HG03095 (cell line): ENCODE measurements at regions not wholly inside any gene's neighbourhood (a gene's known extent, or its start where the extent isn't known, plus 50 kb on each side); places are given as distances from the start of the nearest gene placed in this dataset.
"Not testable (repeated sequence)": the region's sequence is repeated elsewhere in the genome, so short reads cannot be mapped to it uniquely, and the experiment has no call there.

ENCODE experiments used
- ATAC-seq: cut with Tn5 transposase; IDR thresholded peaks from one replicate; pipeline ENCODE4 v1.9.1; 2021; ENCODE audit warnings: moderate library complexity; ENCODE audit not compliant: unreplicated experiment

DNA sequence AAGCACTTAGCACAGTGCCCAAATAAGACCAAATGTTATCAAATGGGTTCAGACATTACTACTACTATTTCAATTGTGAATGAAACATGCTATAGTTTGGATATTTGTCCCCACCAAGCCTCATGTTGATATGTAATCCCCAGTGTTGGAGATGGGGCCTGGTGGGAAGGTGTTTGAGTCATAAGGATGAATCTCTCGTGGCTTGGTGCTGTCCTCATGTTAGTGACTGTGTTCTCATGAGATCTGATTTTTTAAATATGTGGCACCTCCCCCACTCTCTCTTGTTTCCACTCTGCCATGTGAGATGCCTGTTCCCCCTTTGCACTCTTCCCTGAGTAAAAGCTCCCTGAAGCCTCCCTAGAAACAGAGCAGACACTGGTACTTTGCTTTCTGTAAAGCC, 148.7 kb upstream of the TGFBR2 start:
- ATAC-seq = no peak

GRCh38 chr3:30458376-30459171, 147.8 kb upstream of the TGFBR2 start:
- ATAC-seq = no peak

DNA sequence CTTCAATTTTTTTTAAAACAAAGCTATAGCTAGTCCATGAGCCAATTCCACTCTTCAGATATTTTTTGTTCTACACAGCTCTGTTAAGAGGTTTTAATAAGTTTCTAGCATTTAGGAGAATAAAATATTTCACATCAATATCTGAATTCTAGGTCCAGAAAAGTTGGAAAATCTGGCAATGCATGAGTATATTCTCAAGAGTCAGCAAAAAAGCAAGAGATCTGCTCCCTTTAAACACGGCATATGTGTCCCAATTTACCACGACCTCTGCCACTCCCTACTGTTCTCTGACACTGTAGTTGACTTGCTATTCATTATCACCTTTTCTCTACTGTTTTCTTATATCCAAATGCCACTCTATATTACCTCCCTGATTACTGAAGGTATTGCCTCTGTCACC, 145.1 kb upstream of the TGFBR2 start:
- no peak for ATAC-seq

- no peak for ATAC-seq
These were observed 143.5 kb upstream of the TGFBR2 start for GRCh38 chr3:30462721-30463470.

- no peak for ATAC-seq
These were observed 142.0 kb upstream of the TGFBR2 start for GRCh38 chr3:30464381-30464780.

- no peak for ATAC-seq
These were observed 140.9 kb upstream of the TGFBR2 start for GRCh38 chr3:30465454-30465853.

GRCh38 chr3:30467596-30468238, 138.7 kb upstream of the TGFBR2 start:
- no peak for ATAC-seq

GRCh38 chr3:30469133-30469532, 137.3 kb upstream of the TGFBR2 start:
- no peak for ATAC-seq

GRCh38 chr3:30470496-30470895, 135.9 kb upstream of the TGFBR2 start:
- no peak for ATAC-seq

- ATAC-seq = no peak
These were observed 135.3 kb upstream of the TGFBR2 start for GRCh38 chr3:30471066-30471465.

- ATAC-seq = no peak
These were observed 134.5 kb upstream of the TGFBR2 start for GRCh38 chr3:30471796-30472489.

DNA sequence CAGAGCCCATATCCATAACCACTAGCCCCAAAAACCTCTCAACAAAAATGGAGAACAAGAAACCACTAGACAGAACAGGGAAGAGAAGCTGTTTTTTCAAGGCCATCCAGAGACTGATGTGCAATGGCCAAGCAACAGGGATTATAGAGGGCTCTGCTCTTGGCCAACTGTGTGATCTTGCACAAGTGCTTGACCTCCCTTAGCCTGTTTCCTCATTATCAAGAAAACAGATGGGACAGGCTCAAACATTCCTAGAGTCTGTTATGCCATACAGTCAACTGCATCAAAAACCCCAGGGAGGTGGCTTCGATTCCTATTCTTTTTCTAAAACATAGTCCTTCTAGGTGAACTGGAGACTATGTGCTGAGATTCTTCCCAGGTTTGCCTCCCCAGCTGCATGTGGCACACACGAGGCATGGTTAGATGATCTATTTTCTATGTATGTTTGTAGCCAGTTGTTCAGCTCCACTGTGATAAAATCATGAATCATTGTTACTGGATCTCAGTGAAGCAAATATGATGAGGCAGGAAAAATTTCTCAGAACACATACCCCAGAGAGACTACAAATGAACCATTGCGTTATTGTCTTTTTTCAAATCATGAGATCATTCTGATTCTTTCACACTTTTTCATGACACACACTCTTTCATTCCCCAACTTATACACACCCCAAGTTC, 132.9 kb upstream of the TGFBR2 start:
- no peak for ATAC-seq

GRCh38 chr3:30474371-30474770, 132.0 kb upstream of the TGFBR2 start:
- no peak for ATAC-seq

- peak; percentile 93 for ATAC-seq
These were observed 131.2 kb upstream of the TGFBR2 start for GRCh38 chr3:30475038-30475808.

- no peak for ATAC-seq
These were observed 130.6 kb upstream of the TGFBR2 start for GRCh38 chr3:30475809-30476178.

DNA sequence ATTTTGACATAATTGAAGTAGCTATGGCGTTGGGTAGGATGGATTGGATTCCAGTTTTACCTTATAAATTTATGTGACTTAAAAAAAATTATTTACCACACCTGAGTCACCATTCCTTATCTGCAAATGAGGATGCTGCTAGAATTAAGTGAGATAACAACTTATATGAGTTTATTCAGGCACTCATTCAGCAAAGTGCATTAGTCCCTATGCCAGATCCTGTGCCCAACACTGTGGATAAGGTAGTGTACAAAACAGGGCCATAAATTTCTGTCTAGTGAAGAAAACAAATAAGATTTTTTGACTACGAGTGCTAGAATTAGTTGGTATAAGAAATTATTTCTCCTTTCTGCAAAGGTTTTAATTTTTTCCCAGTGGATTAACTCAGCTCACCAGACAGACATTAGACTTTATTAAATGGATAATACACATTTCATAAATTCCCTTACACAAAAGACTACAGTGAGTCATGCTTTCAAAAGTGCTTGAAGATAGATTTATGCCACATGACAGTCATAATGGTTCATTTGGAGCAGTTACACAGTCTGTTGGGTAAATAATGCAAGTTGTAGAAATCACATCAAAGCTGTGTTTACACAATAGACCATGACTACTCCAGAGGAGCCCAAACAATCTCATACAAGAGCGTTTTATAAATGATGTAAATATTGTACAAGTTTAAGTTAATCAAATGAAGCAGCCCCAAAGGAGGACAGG, 129.9 kb upstream of the TGFBR2 start:
- no peak for ATAC-seq

GRCh38 chr3:30477149-30477921, 129.1 kb upstream of the TGFBR2 start:
- ATAC-seq = no peak

- not testable (repeated sequence) for ATAC-seq
These were observed 126.7 kb upstream of the TGFBR2 start for GRCh38 chr3:30479737-30480136.

DNA sequence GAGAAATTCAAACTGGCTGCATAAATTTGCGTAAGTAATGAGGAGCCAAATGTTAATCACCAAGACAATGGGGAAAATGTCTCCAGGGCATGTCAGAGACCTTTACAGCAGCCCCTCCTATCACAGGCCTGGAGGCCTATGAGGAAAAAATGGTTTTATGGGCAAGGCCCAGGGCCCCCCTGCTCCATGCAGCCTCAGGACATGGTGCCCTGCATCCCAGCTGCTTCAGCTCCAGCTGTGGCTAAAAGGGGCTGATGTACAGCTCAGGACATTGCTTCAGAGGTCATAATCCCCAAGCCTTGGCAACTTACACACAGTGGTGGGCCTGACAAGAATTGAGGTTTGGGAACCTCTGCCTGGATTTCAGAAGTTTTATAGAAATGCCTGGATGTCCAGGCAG, 126.2 kb upstream of the TGFBR2 start:
- not testable (repeated sequence) for ATAC-seq
